OCI-LY3 (cell line): ENCODE measurements at regions not wholly inside any gene's neighbourhood (a gene's known extent, or its start where the extent isn't known, plus 50 kb on each side); places are given as distances from the start of the nearest gene placed in this dataset.

Source experiments
- H2AFZ ChIP-seq: fragments of 200-600, 300-600 bp; shearing (Covaris generic); 2 replicates; pipeline ENCODE4 v1.6.0; 2014; ENCODE audit warnings: antibody characterized with exemption, low read depth, low read length
- H3K27ac ChIP-seq: fragments of 200-600, 300-600 bp; sonication (generic); 2 replicates; pipeline ENCODE4 v1.5.1; 2014; ENCODE audit warnings: mild to moderate bottlenecking, low read length, moderate library complexity, mixed read lengths
- H3K27me3 ChIP-seq: fragments of 200-600, 300-600 bp; sonication (generic); 2 replicates; pipeline ENCODE4 v1.6.1; 2014; ENCODE audit warnings: low read depth, low read length, mixed read lengths
- H3K36me3 ChIP-seq: fragments of 200-600, 300-600 bp; sonication (generic); replicated peaks from 2 replicates; pipeline ENCODE3; 2014; ENCODE audit warnings: low read depth, low read length, mixed read lengths
- H3K4me1 ChIP-seq: fragments of 300-600, 200-600 bp; sonication (generic); 2 replicates; pipeline ENCODE4 v1.6.1; 2014; ENCODE audit warnings: low read length, mixed read lengths
- H3K4me2 ChIP-seq: fragments of 200-600, 300-600 bp; sonication (generic); 2 replicates; pipeline ENCODE4 v1.6.1; 2014; ENCODE audit warnings: low read length, mixed read lengths
- H3K4me3 ChIP-seq: fragments of 300-600, 200-600 bp; sonication (generic); 2 replicates; pipeline ENCODE4 v1.5.1; 2014; ENCODE audit warnings: antibody characterized with exemption, mild to moderate bottlenecking, low read length, moderate library complexity
- H3K79me2 ChIP-seq: fragments of 300-600, 200-600 bp; shearing (Covaris generic); 2 replicates; pipeline ENCODE4 v1.6.1; 2014; ENCODE audit warnings: mild to moderate bottlenecking, low read length, mixed read lengths
- H3K9ac ChIP-seq: fragments of 300-600, 200-600 bp; shearing (Covaris generic); 2 replicates; pipeline ENCODE4 v1.6.0; 2014; ENCODE audit warnings: mild to moderate bottlenecking, low read length, moderate library complexity
- H3K9me3 ChIP-seq: fragments of 200-600, 300-600 bp; shearing (Covaris generic); 2 replicates; pipeline ENCODE4 v1.6.1; 2014; ENCODE audit warnings: low read length, mixed read lengths; ENCODE audit not compliant: insufficient read depth
- H4K20me1 ChIP-seq: fragments of 200-600, 300-600 bp; sonication (generic); 2 replicates; pipeline ENCODE4 v1.6.1; 2016; ENCODE audit warnings: low read length, mixed read lengths; ENCODE audit not compliant: insufficient read depth
- CTCF ChIP-seq: fragments of 200-600, 300-600 bp; sonication (generic); IDR thresholded peaks from 2 replicates; pipeline ENCODE4 v1.5.1; 2014; ENCODE audit warnings: antibody characterized with exemption, low read length, low read depth
- EZH2phosphoT487 ChIP-seq: fragments of 200-600 bp; shearing (Covaris generic); IDR thresholded peaks from 2 replicates; pipeline ENCODE4 v1.6.1; 2018; ENCODE audit warnings: antibody characterized with exemption, mixed run types, low read depth

GRCh38 chr3:176699288-176699687 lies 498.0 kb downstream of the TBL1XR1 start:
- Histone ChIP-seq H3K9me3 (no peaks in the 10 kb centered on the region), H3K9ac (no peak overlapping the region), H3K27ac (no peak overlapping the region), H3K4me2 (no peak overlapping the region), H3K4me3 (no peak overlapping the region), H3K27me3 (no peaks in the 10 kb centered on the region), H4K20me1 (no peaks in the 10 kb centered on the region), H3K36me3 (no peaks in the 10 kb centered on the region), H3K4me1 (no peaks in the 10 kb centered on the region), H3K79me2 (no peaks in the 10 kb centered on the region), H2AFZ (no peak overlapping the region)
- TF ChIP-seq EZH2phosphoT487 (no peak), CTCF (no peak)

- Histone ChIP-seq H3K4me3 (no peak overlapping the region), H3K9ac (no peak overlapping the region), H3K9me3 (no peaks in the 10 kb centered on the region), H3K36me3 (no peaks in the 10 kb centered on the region), H3K27ac (no peak overlapping the region), H4K20me1 (no peaks in the 10 kb centered on the region), H3K4me1 (no peaks in the 10 kb centered on the region), H3K27me3 (no peaks in the 10 kb centered on the region), H3K79me2 (no peaks in the 10 kb centered on the region), H3K4me2 (no peak overlapping the region), H2AFZ (no peak overlapping the region)
- no peak for TF ChIP-seq CTCF
- no peak for TF ChIP-seq EZH2phosphoT487
These were observed 499.9 kb downstream of the TBL1XR1 start for GRCh38 chr3:176697284-176697889.

- Histone ChIP-seq H3K4me2 (no peak overlapping the region), H3K27me3 (no peaks in the 10 kb centered on the region), H3K9ac (no peak overlapping the region), H3K27ac (no peak overlapping the region), H3K4me1 (no peaks in the 10 kb centered on the region), H3K79me2 (no peaks in the 10 kb centered on the region), H2AFZ (no peak overlapping the region), H3K4me3 (no peak overlapping the region), H3K36me3 (no peaks in the 10 kb centered on the region), H3K9me3 (no peaks in the 10 kb centered on the region), H4K20me1 (no peaks in the 10 kb centered on the region)
- no peak for TF ChIP-seq CTCF
- no peak for TF ChIP-seq EZH2phosphoT487
These were observed 500.5 kb downstream of the TBL1XR1 start for GRCh38 chr3:176696816-176697215.

- no peaks in the 10 kb centered on the region for H3K36me3 ChIP-seq
- H3K4me2 ChIP-seq: no peak overlapping the region
- H3K9me3 ChIP-seq: no peaks in the 10 kb centered on the region
- H2AFZ ChIP-seq: no peak overlapping the region
- H3K4me3 ChIP-seq: no peak overlapping the region
- no peaks in the 10 kb centered on the region for H3K27me3 ChIP-seq
- H4K20me1 ChIP-seq: no peaks in the 10 kb centered on the region
- H3K4me1 ChIP-seq: no peaks in the 10 kb centered on the region
- TF ChIP-seq EZH2phosphoT487 (no peak), CTCF (no peak)
- H3K9ac ChIP-seq: no peak overlapping the region
- no peak overlapping the region for H3K27ac ChIP-seq
- H3K79me2 ChIP-seq: no peaks in the 10 kb centered on the region
These were observed 504.1 kb downstream of the TBL1XR1 start for GRCh38 chr3:176692966-176693785.
